Keratinocyte (primary cell): ENCODE measurements at regions not wholly inside any gene's neighbourhood (a gene's known extent, or its start where the extent isn't known, plus 50 kb on each side); places are given as distances from the start of the nearest gene placed in this dataset.

ENCODE experiments used
- EZH2 ChIP-seq: IDR thresholded peaks from one replicate; pipeline ENCODE4 v1.6.1; 2012; ENCODE audit warnings: inconsistent platforms, mild to moderate bottlenecking, low read length, moderate library complexity
- TF ChIP-seq, protein P1 (sequence below), 3 experiments: IDR thresholded peaks in 1 of 3; conservative IDR thresholded peaks in 1 of 3; optimal IDR thresholded peaks in 1 of 3; 2 replicates in 2 of 3; 3 replicates in 1 of 3; pipeline versions ENCODE3 to v1.5.1; 2011; ENCODE audit warnings: low read length in 3 of 3, mild to moderate bottlenecking in 3 of 3, moderate library complexity in 2 of 3, control low read depth in 1 of 3, inconsistent platforms in 1 of 3; ENCODE audit not compliant: insufficient read depth in 2 of 3; ENCODE audit errors: extremely low read depth in 1 of 3

GRCh38 chr6:133816171-133816570 is 72.7 kb upstream of the TCF21 start:
- TF ChIP-seq, protein P1, sequence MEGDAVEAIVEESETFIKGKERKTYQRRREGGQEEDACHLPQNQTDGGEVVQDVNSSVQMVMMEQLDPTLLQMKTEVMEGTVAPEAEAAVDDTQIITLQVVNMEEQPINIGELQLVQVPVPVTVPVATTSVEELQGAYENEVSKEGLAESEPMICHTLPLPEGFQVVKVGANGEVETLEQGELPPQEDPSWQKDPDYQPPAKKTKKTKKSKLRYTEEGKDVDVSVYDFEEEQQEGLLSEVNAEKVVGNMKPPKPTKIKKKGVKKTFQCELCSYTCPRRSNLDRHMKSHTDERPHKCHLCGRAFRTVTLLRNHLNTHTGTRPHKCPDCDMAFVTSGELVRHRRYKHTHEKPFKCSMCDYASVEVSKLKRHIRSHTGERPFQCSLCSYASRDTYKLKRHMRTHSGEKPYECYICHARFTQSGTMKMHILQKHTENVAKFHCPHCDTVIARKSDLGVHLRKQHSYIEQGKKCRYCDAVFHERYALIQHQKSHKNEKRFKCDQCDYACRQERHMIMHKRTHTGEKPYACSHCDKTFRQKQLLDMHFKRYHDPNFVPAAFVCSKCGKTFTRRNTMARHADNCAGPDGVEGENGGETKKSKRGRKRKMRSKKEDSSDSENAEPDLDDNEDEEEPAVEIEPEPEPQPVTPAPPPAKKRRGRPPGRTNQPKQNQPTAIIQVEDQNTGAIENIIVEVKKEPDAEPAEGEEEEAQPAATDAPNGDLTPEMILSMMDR (optimal IDR thresholded peaks at IDR 0.05 in 1 of 3, IDR thresholded peaks at IDR 0.05 in 1 of 3, conservative IDR thresholded peaks at IDR 0.05 in 1 of 3; ENCODE audit: extremely low read depth in 1 of 3, insufficient read depth in 2 of 3, low read length in 3 of 3) = no peak
- no peak for TF ChIP-seq EZH2
